Neural progenitor cell (in vitro differentiated cells): ENCODE measurements at regions not wholly inside any gene's neighbourhood (a gene's known extent, or its start where the extent isn't known, plus 50 kb on each side); places are given as distances from the start of the nearest gene placed in this dataset.
A peak's percentile ranks its signal among the peaks of the same experiment; 100 is the strongest.

Experiments used
- DNase-seq: peaks from one replicate; pipeline ENCODE4 v3.0.0-alpha.2; 2016; ENCODE audit warnings: low spot score
- H2AFZ ChIP-seq: fragments of 200-600 bp; sonication (generic); replicated peaks from 2 replicates; pipeline ENCODE4 v1.6.1; 2016; ENCODE audit warnings: antibody characterized with exemption
- H3F3A ChIP-seq: fragments of 200-600 bp; sonication (generic); 2 replicates; pipeline ENCODE4 v1.6.1; 2016; ENCODE audit warnings: antibody characterized with exemption, low read depth
- H3K27ac ChIP-seq: fragments of 200-600 bp; sonication (generic); 2 replicates; pipeline ENCODE4 v1.5.1; 2016; ENCODE audit warnings: mild to moderate bottlenecking
- H3K27me3 ChIP-seq: fragments of 200-600 bp; sonication (generic); 2 replicates; pipeline ENCODE4 v1.6.1; 2016; ENCODE audit warnings: mild to moderate bottlenecking, moderate library complexity
- H3K36me3 ChIP-seq: fragments of 200-600 bp; sonication (generic); 2 replicates; pipeline ENCODE4 v1.5.1; 2016
- H3K4me1 ChIP-seq: fragments of 200-600 bp; sonication (generic); 2 replicates; pipeline ENCODE4 v1.6.1; 2016; ENCODE audit warnings: mixed run types
- H3K4me2 ChIP-seq: fragments of 200-600 bp; sonication (generic); 2 replicates; pipeline ENCODE4 v1.6.1; 2016
- H3K4me3 ChIP-seq: fragments of 200-600 bp; sonication (generic); 2 replicates; pipeline ENCODE4 v1.5.1; 2016
- H3K79me2 ChIP-seq: fragments of 200-600 bp; sonication (generic); 2 replicates; pipeline ENCODE4 v1.6.1; 2016; ENCODE audit warnings: low read depth
- H3K9ac ChIP-seq: fragments of 200-600 bp; sonication (generic); 2 replicates; pipeline ENCODE4 v1.6.1; 2016
- H3K9me3 ChIP-seq: fragments of 200-600 bp; sonication (generic); 2 replicates; pipeline ENCODE4 v1.5.1; 2016; ENCODE audit warnings: low read depth
- H4K20me1 ChIP-seq: fragments of 200-600 bp; sonication (generic); 2 replicates; pipeline ENCODE4 v1.6.1; 2016; ENCODE audit warnings: low read depth
- H3K27ac Mint-ChIP-seq: 3 replicates; pipeline ENCODE4 v1.8.0; 2021; ENCODE audit warnings: mixed read lengths
- H3K27me3 Mint-ChIP-seq: 2 replicates; pipeline ENCODE4 v1.8.0; 2022; ENCODE audit warnings: low read depth, mild to moderate bottlenecking, inconsistent platforms, moderate library complexity, mixed read lengths; ENCODE audit not compliant: insufficient read depth
- H3K36me3 Mint-ChIP-seq: 3 replicates; pipeline ENCODE4 v1.8.0; 2021; ENCODE audit warnings: mixed read lengths
- H3K4me1 Mint-ChIP-seq: 3 replicates; pipeline ENCODE4 v1.8.0; 2021; ENCODE audit warnings: mixed read lengths
- H3K4me3 Mint-ChIP-seq: 3 replicates; pipeline ENCODE4 v1.8.0; 2021; ENCODE audit warnings: mild to moderate bottlenecking, moderate library complexity, mixed read lengths
- H3K9me3 Mint-ChIP-seq: 3 replicates; pipeline ENCODE4 v1.8.0; 2020; ENCODE audit warnings: mixed read lengths
- EZH2 ChIP-seq: fragments of 200-600 bp; sonication (generic); IDR thresholded peaks from 2 replicates; pipeline ENCODE4 v1.6.1; 2017; ENCODE audit warnings: antibody characterized with exemption, mild to moderate bottlenecking, moderate library complexity
- EZH2phosphoT487 ChIP-seq: fragments of 200-600 bp; sonication (generic); IDR thresholded peaks from 2 replicates; pipeline ENCODE4 v1.6.1; 2017; ENCODE audit warnings: antibody characterized with exemption
- TF ChIP-seq, protein P1 (sequence below): fragments of 200-600 bp; sonication (generic); IDR thresholded peaks from 2 replicates; pipeline ENCODE4 v1.5.1; 2017; ENCODE audit warnings: antibody characterized with exemption, mild to moderate bottlenecking

DNA sequence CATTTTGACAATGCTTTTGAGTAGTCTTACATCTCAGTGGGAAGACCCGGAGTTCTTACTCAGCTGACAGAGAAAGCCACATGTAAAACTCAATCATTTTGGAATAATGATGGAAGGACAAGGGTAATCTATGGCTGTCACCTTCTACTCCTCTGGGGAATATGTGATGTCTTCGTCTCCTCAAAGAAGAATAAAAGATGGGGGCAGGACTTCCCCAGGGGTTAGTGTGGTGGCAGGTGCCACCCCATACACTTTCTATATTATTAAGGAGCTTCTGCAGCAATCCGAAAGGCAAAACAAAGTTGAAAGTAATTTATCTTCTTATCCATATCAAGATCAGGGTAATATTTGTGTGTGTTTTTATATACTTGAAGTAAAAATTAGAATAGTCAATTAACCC lies 180.4 kb upstream of the TOPAZ1 start:
- no peaks in the 10 kb centered on the region for H3K27me3 ChIP-seq

DNA sequence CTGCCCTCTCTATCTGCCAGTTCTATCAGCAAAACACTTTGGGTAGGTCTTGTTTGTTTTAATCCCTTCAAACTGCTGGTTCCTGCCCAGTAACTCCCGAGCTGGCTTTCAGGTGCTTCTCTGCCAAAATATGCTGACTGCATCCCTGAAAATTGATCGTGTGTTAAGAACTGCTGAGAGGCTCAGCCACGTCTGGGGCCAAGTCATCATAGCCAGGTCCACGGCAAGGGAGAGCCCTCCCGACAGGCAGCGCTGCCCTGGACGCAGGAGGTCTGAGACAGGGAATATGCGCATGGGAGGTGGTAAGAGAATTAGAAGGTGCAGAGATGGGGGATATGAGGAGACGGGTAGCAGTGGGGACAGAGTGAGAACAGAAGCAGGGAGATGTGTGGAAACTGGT lies 179.7 kb upstream of the TOPAZ1 start:
- TF ChIP-seq EZH2 (no peak), EZH2phosphoT487 (no peak)
- TF ChIP-seq, protein P1, sequence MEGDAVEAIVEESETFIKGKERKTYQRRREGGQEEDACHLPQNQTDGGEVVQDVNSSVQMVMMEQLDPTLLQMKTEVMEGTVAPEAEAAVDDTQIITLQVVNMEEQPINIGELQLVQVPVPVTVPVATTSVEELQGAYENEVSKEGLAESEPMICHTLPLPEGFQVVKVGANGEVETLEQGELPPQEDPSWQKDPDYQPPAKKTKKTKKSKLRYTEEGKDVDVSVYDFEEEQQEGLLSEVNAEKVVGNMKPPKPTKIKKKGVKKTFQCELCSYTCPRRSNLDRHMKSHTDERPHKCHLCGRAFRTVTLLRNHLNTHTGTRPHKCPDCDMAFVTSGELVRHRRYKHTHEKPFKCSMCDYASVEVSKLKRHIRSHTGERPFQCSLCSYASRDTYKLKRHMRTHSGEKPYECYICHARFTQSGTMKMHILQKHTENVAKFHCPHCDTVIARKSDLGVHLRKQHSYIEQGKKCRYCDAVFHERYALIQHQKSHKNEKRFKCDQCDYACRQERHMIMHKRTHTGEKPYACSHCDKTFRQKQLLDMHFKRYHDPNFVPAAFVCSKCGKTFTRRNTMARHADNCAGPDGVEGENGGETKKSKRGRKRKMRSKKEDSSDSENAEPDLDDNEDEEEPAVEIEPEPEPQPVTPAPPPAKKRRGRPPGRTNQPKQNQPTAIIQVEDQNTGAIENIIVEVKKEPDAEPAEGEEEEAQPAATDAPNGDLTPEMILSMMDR = no peak
- H3K4me3 ChIP-seq = no peak overlapping the region
- H3F3A ChIP-seq = no peaks in the 10 kb centered on the region
- H3K27ac ChIP-seq = no peak overlapping the region
- H3K27ac Mint-ChIP-seq = peak overlapping the region; percentile 35
- peaks cover 4% of the 10 kb centered on the region for H3K27me3 Mint-ChIP-seq
- peaks cover 21% of the 10 kb centered on the region for H3K4me1 ChIP-seq
- H3K9ac ChIP-seq = no peak overlapping the region
- H3K4me2 ChIP-seq = no peak overlapping the region
- H3K4me1 Mint-ChIP-seq = peaks cover 25% of the 10 kb centered on the region
- no peaks in the 10 kb centered on the region for H3K36me3 Mint-ChIP-seq
- H3K4me3 Mint-ChIP-seq = no peak overlapping the region
- no peaks in the 10 kb centered on the region for H3K27me3 ChIP-seq
- no peaks in the 10 kb centered on the region for H3K79me2 ChIP-seq
- H2AFZ ChIP-seq = no peak overlapping the region
- H3K36me3 ChIP-seq = no peaks in the 10 kb centered on the region
- H3K9me3 ChIP-seq = no peaks in the 10 kb centered on the region
- H3K9me3 Mint-ChIP-seq = no peaks in the 10 kb centered on the region
- H4K20me1 ChIP-seq = no peaks in the 10 kb centered on the region
- DNase-seq = no peak

More for the DNA sequence above, 180.4 kb upstream of the TOPAZ1 start:
- Histone ChIP-seq H3K9me3 (no peaks in the 10 kb centered on the region), H3K27ac (no peak overlapping the region), H3K79me2 (no peaks in the 10 kb centered on the region), H2AFZ (no peak overlapping the region), H3F3A (no peaks in the 10 kb centered on the region), H3K36me3 (no peaks in the 10 kb centered on the region), H3K4me2 (no peak overlapping the region), H4K20me1 (no peaks in the 10 kb centered on the region), H3K9ac (no peak overlapping the region), H3K4me1 (peaks cover 15% of the 10 kb centered on the region), H3K4me3 (no peak overlapping the region)
- DNase-seq = no peak
- H3K4me3 Mint-ChIP-seq = no peak overlapping the region
- no peaks in the 10 kb centered on the region for H3K36me3 Mint-ChIP-seq
- no peak overlapping the region for H3K27ac Mint-ChIP-seq
- no peaks in the 10 kb centered on the region for H3K9me3 Mint-ChIP-seq
- TF ChIP-seq EZH2phosphoT487 = no peak
- TF ChIP-seq, protein P1 = no peak
- no peak for TF ChIP-seq EZH2
- H3K27me3 Mint-ChIP-seq = peaks cover 4% of the 10 kb centered on the region
- H3K4me1 Mint-ChIP-seq = peaks cover 25% of the 10 kb centered on the region

DNA sequence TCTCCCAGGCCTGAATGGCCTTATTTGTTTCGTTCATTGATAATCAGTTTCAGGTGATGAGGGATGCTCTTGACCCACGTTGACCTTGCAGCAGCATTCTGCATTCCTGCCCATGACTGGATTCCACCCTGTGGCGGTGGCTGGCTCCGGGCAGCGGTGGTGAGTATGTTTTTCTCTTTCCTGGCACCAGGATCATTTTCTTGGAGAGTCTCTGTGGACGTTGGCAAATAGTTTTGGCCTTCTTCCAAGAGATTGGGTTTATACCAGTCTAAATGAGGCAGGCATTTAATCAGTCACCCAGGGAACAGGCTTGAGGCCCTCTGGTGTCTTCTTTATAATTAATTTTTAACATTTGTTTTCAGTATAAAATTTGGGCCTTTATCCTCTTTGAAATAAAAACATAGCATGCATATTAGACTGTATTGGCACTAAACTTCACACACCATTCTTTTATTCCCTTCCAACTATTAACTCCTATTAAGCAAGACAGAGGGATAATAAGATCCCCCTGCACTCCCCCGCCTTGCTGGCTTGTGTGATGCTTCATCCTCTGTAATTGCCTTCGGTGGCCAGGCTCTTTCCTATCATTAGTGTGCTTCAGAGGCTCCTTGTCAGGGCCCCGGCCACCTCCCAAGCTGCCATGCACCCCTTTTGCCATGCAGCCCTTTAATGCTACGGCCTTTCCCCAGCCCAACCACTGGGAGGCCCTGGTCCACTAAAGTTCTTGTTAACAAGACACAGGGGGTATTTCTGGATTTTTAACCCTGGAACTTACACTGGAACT lies 176.2 kb upstream of the TOPAZ1 start:
- no peak overlapping the region for H3K27ac ChIP-seq
- Mint-ChIP-seq H3K36me3 (no peaks in the 10 kb centered on the region), H3K27ac (no peak overlapping the region), H3K4me1 (peaks cover 11% of the 10 kb centered on the region), H3K9me3 (no peaks in the 10 kb centered on the region), H3K27me3 (peaks cover 4% of the 10 kb centered on the region), H3K4me3 (no peak overlapping the region)
- no peaks in the 10 kb centered on the region for H3K79me2 ChIP-seq
- no peaks in the 10 kb centered on the region for H3K9me3 ChIP-seq
- no peak overlapping the region for H2AFZ ChIP-seq
- no peaks in the 10 kb centered on the region for H3K36me3 ChIP-seq
- no peak overlapping the region for H3K4me2 ChIP-seq
- no peaks in the 10 kb centered on the region for H3F3A ChIP-seq
- TF ChIP-seq, protein P1 = peak; percentile 30
- TF ChIP-seq EZH2phosphoT487 = no peak
- no peak overlapping the region for H3K4me3 ChIP-seq
- peaks cover 17% of the 10 kb centered on the region for H3K4me1 ChIP-seq
- H3K9ac ChIP-seq = no peak overlapping the region
- peak; percentile 56 for DNase-seq
- H3K27me3 ChIP-seq = no peaks in the 10 kb centered on the region
- H4K20me1 ChIP-seq = no peaks in the 10 kb centered on the region
